K562 (cell line): ENCODE measurements at regions not wholly inside any gene's neighbourhood (a gene's known extent, or its start where the extent isn't known, plus 50 kb on each side); places are given as distances from the start of the nearest gene placed in this dataset.

Experiments used
- ATAC-seq: fragments of 200-7000 bp; cut with Tn5 transposase; 3 replicates; pipeline ENCODE4 v1.9.1; 2020; ENCODE audit warnings: moderate library complexity
- BruUV-seq: library from RNA; stranded (reverse); fragments of 400-500 nt; replicated peaks from 2 replicates; lab custom pipeline; 2021; lab: Mats Ljungman, UMichigan
- CTCF ChIA-PET: fragments of 300-600 bp; formaldehyde crosslinking; extraction: SDS; loops from one replicate; lab custom pipeline; 2021; ENCODE audit warnings: low intra/inter-chr PET ratio; lab: Yijun Ruan, JAX
- POLR2A ChIA-PET: fragments of 300-600, 350-650 bp; sonication (Branson Sonifier 250); formaldehyde crosslinking; extraction: SDS; loops from one replicate; lab custom pipeline; 2021; ENCODE audit warnings: antibody characterized with exemption, inconsistent platforms; lab: Yijun Ruan, JAX
- DNase-seq, 4 experiments: peaks; one replicate each; pipeline versions ENCODE4 v3.0.0 to v3.0.0-alpha.2; 2011 to 2018; ENCODE audit warnings: low spot score in 3 of 4, mixed read lengths in 3 of 4; ENCODE audit errors: extremely low read depth in 1 of 4
- FAIRE-seq: peaks from 2 replicates; lab custom pipeline; 2011; peaks lifted over from hg19 to GRCh38; lab: Jason Lieb, UNC
- H2AFZ ChIP-seq: 2 replicates; pipeline ENCODE4 v1.6.0; 2011; ENCODE audit warnings: low read depth, low read length, control low read depth, inconsistent platforms
- H3K27ac ChIP-seq: fragments of 200-600 bp; 3 replicates; pipeline ENCODE4 v1.8.0; 2011; ENCODE audit warnings: low read depth, mild to moderate bottlenecking, control low read depth, inconsistent platforms, low read length, moderate library complexity, mixed read lengths; ENCODE audit errors: extremely low read depth
- H3K27me3 ChIP-seq, 2 experiments: fragments of 300-600 bp in 1 of 2; 2 replicates in 1 of 2; 3 replicates in 1 of 2; pipeline versions ENCODE4 v1.6.0 to v1.8.0; 2011; ENCODE audit warnings: inconsistent platforms in 2 of 2, low read length in 2 of 2, mild to moderate bottlenecking in 1 of 2, mixed read lengths in 1 of 2, moderate library complexity in 1 of 2; ENCODE audit not compliant: control insufficient read depth in 2 of 2, insufficient read depth in 2 of 2
- H3K36me3 ChIP-seq: fragments of 300-600 bp; 3 replicates; pipeline ENCODE4 v1.8.0; 2011; ENCODE audit warnings: mild to moderate bottlenecking, low read length, inconsistent platforms; ENCODE audit not compliant: control insufficient read depth, insufficient read depth
- H3K4me1 ChIP-seq, 2 experiments: fragments of 200-600 bp in 1 of 2; replicated peaks in 1 of 2; 2 replicates in 1 of 2; 3 replicates in 1 of 2; pipeline versions ENCODE4 v1.5.1 to v1.8.0; 2011; ENCODE audit warnings: inconsistent platforms in 2 of 2, low read length in 2 of 2, mild to moderate bottlenecking in 1 of 2, mixed read lengths in 1 of 2, moderate library complexity in 1 of 2; ENCODE audit not compliant: control insufficient read depth in 2 of 2, insufficient read depth in 2 of 2
- H3K4me2 ChIP-seq: 2 replicates; pipeline ENCODE4 v1.6.1; 2011; ENCODE audit warnings: low read length, control low read depth, inconsistent platforms, mixed read lengths; ENCODE audit not compliant: insufficient read depth
- H3K4me3 ChIP-seq: fragments of 200-600 bp; sonication (generic), shearing (Covaris generic); 2 replicates; pipeline ENCODE4 v1.5.1; 2016; ENCODE audit warnings: control low read depth, inconsistent platforms
- H3K79me2 ChIP-seq: fragments of 200-600 bp; 3 replicates; pipeline ENCODE4 v1.8.0; 2011; ENCODE audit warnings: low read length, inconsistent platforms; ENCODE audit not compliant: control insufficient read depth, insufficient read depth
- H3K9ac ChIP-seq, 2 experiments: 2 replicates each; pipeline versions ENCODE4 v1.6.0 to v1.6.1; 2011; ENCODE audit warnings: low read depth in 2 of 2, low read length in 2 of 2, control low read depth in 1 of 2, inconsistent platforms in 1 of 2, mild to moderate bottlenecking in 1 of 2, mixed read lengths in 1 of 2; ENCODE audit not compliant: insufficient read depth in 1 of 2
- H3K9me1 ChIP-seq: one replicate; pipeline ENCODE4 v1.6.0; 2011; ENCODE audit warnings: inconsistent platforms, mild to moderate bottlenecking, low read length, moderate library complexity; ENCODE audit not compliant: control insufficient read depth, insufficient read depth
- H3K9me3 ChIP-seq: replicated peaks from 2 replicates; pipeline ENCODE4 v1.5.1; 2011; ENCODE audit warnings: low read depth, low read length, inconsistent platforms; ENCODE audit not compliant: control insufficient read depth, insufficient read depth
- H4K20me1 ChIP-seq: replicated peaks from 2 replicates; pipeline ENCODE4 v1.6.1; 2011; ENCODE audit warnings: low read length, inconsistent platforms, mixed read lengths; ENCODE audit not compliant: control insufficient read depth, insufficient read depth
- FOXP1 ChIP-seq: sonication (generic); formaldehyde crosslinking; IDR thresholded peaks from 2 replicates; pipeline ENCODE4 v1.8.0; 2022; ENCODE audit warnings: mild to moderate bottlenecking, missing genetic modification reagents
- GTF2A2 ChIP-seq: IDR thresholded peaks from 2 replicates; pipeline ENCODE4 v1.6.1; 2016; ENCODE audit warnings: mild to moderate bottlenecking, missing genetic modification characterization, missing compliant biosample characterization
- GTF2E2 ChIP-seq: fragments of 200-800 bp; sonication (Bioruptor generic); IDR thresholded peaks from 2 replicates; pipeline ENCODE4 v1.6.1; 2016; ENCODE audit warnings: missing genetic modification characterization, missing compliant biosample characterization
- NFATC3 ChIP-seq: fragments of 450-650 bp; IDR thresholded peaks from 2 replicates; pipeline ENCODE4 v1.6.1; 2017; ENCODE audit warnings: mild to moderate bottlenecking
- NR2C1 ChIP-seq, 2 experiments: fragments of 450-650 bp; IDR thresholded peaks; 2 replicates each; pipeline ENCODE4 v1.6.1; 2017; ENCODE audit warnings: mild to moderate bottlenecking in 2 of 2, antibody characterized with exemption in 1 of 2, inconsistent platforms in 1 of 2, missing compliant biosample characterization in 1 of 2, missing genetic modification characterization in 1 of 2
- NRF1 ChIP-seq, 2 experiments: fragments of 450-650 bp; IDR thresholded peaks in 1 of 2; conservative IDR thresholded peaks in 1 of 2; 2 replicates each; pipeline ENCODE4 v1.6.1; 2014; ENCODE audit warnings: mild to moderate bottlenecking in 2 of 2
- PURB ChIP-seq: sonication (generic); formaldehyde crosslinking; IDR thresholded peaks from 2 replicates; pipeline ENCODE4 v1.9.0; 2021; ENCODE audit warnings: low read depth, mild to moderate bottlenecking, missing genetic modification reagents
- RBM17 ChIP-seq: fragments of 200-400 bp; formaldehyde crosslinking; IDR thresholded peaks from 2 replicates; pipeline ENCODE4 v1.6.1; 2017; ENCODE audit warnings: low read depth, mild to moderate bottlenecking, low read length, borderline replicate concordance
- SETDB1 ChIP-seq: IDR thresholded peaks from one replicate; pipeline ENCODE4 v1.6.1; 2012; ENCODE audit warnings: low read length, control low read depth, inconsistent platforms
- ZFX ChIP-seq: sonication (generic); formaldehyde crosslinking; IDR thresholded peaks from 2 replicates; pipeline ENCODE4 v1.8.0; 2022; ENCODE audit warnings: mild to moderate bottlenecking, missing genetic modification reagents, moderate library complexity
- ZNF41 ChIP-seq: fragments of 250-450 bp; sonication (Bioruptor Pico); conservative IDR thresholded peaks from 2 replicates; pipeline ENCODE4 v1.4.0; 2020; ENCODE audit warnings: mild to moderate bottlenecking
- ZNF507 ChIP-seq: conservative IDR thresholded peaks from 2 replicates; pipeline ENCODE4 v1.6.1; 2017; ENCODE audit warnings: missing genetic modification characterization, missing compliant biosample characterization
- ZNF696 ChIP-seq: fragments of 250-450 bp; sonication (Bioruptor Pico); conservative IDR thresholded peaks from 2 replicates; pipeline ENCODE4 v1.4.0; 2020; ENCODE audit warnings: mild to moderate bottlenecking, moderate library complexity
- ZNF830 ChIP-seq: fragments of 250-450 bp; sonication (Bioruptor Pico); IDR thresholded peaks from 2 replicates; pipeline ENCODE4 v1.5.0; 2021; ENCODE audit warnings: mild to moderate bottlenecking
- WGBS: fragments of 100-300 bp; shearing (Covaris generic); methylation state at CpG from one replicate; pipeline ENCODE4 v1.1.6; 2016; ENCODE audit warnings: low coverage, mixed read lengths; ENCODE audit not compliant: insufficient coverage; ENCODE audit errors: missing lambda C conversion rate; 5-methylcytosine and 5-hydroxymethylcytosine counted together
- in situ Hi-C: fragments of 300-500 bp; cut with MboI; formaldehyde crosslinking; loops from 4 replicates; pipeline ENCODE4 v1.15.0; 2018; ENCODE audit warnings: inconsistent platforms, mixed read lengths
- intact Hi-C: fragments of 100-400 bp; cut with micrococcal nuclease; formaldehyde crosslinking; loops from 2 replicates; pipeline ENCODE4 v1.14.2; 2022
- TF ChIP-seq, protein P1 (sequence below): fragments of 450-650 bp; IDR thresholded peaks from 2 replicates; pipeline ENCODE4 v1.7.1; 2018; ENCODE audit warnings: mild to moderate bottlenecking, low read depth; ENCODE audit not compliant: partially characterized antibody
- TF ChIP-seq, protein P2 (sequence below): fragments of 150-350 bp; IDR thresholded peaks from 2 replicates; pipeline ENCODE4 v1.6.1; 2014; ENCODE audit warnings: low read depth, mild to moderate bottlenecking, low read length, borderline replicate concordance

DNA sequence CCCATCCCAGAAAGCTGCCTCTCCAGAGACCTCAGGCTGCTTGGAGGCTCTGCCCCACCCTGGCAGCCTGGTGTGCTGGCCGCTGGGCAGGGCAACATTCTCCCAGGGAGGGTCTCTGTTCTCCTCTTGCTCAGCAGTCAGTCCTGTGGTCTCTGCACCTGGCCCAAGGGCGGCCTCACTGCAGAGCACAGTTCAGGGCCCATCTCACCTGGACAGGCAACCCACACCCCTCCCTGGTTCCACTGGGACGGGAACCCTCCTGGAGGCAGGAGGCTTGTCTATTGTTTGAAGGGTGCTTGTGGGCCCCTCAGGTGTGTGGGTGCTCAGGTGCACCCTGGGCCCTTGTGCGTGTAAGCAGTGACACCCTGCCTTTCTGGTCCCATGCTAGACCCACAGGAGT lies 67.2 kb upstream of the OTOS start:
- Histone ChIP-seq H4K20me1 (no peaks in the 10 kb centered on the region), H3K9me3 (no peaks in the 10 kb centered on the region), H3K9me1 (no peaks in the 10 kb centered on the region), H3K36me3 (no peaks in the 10 kb centered on the region), H3K4me1 (no peaks in the 10 kb centered on the region), H3K9ac (no peak overlapping the region), H3K27me3 (peaks cover 0 to 55% of the 10 kb centered on the region in 2 experiments; a peak in 2 of 5 replicates), H3K79me2 (no peaks in the 10 kb centered on the region), H3K4me3 (no peak overlapping the region), H2AFZ (no peak overlapping the region), H3K4me2 (no peak overlapping the region), H3K27ac (no peak overlapping the region)
- in situ Hi-C loops (no loop called here), intact Hi-C loops (no loop called here)
- no TSS peak for BruUV-seq
- 0% methylated on average over 1 of the region's 4 CpGs for WGBS
- TF ChIP-seq, protein P1, sequence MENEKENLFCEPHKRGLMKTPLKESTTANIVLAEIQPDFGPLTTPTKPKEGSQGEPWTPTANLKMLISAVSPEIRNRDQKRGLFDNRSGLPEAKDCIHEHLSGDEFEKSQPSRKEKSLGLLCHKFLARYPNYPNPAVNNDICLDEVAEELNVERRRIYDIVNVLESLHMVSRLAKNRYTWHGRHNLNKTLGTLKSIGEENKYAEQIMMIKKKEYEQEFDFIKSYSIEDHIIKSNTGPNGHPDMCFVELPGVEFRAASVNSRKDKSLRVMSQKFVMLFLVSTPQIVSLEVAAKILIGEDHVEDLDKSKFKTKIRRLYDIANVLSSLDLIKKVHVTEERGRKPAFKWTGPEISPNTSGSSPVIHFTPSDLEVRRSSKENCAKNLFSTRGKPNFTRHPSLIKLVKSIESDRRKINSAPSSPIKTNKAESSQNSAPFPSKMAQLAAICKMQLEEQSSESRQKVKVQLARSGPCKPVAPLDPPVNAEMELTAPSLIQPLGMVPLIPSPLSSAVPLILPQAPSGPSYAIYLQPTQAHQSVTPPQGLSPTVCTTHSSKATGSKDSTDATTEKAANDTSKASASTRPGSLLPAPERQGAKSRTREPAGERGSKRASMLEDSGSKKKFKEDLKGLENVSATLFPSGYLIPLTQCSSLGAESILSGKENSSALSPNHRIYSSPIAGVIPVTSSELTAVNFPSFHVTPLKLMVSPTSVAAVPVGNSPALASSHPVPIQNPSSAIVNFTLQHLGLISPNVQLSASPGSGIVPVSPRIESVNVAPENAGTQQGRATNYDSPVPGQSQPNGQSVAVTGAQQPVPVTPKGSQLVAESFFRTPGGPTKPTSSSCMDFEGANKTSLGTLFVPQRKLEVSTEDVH, result no peak
- TF ChIP-seq ZFX (CRISPR knock-in tag) (no peak), NRF1 (conservative IDR thresholded peaks at IDR 0.05 in 1 of 2, IDR thresholded peaks at IDR 0.05 in 1 of 2) (no peak), SETDB1 (no peak), NR2C1 (IDR thresholded peaks at IDR 0.05) (no peak), NR2C1 (tag; IDR thresholded peaks at IDR 0.05) (no peak), PURB (no peak), FOXP1 (no peak), ZNF696 (CRISPR knock-in tag) (no peak), RBM17 (no peak), ZNF507 (tag) (no peak), ZNF41 (CRISPR knock-in tag) (no peak), GTF2A2 (tag) (no peak), ZNF830 (no peak), NFATC3 (no peak), GTF2E2 (tag) (no peak)
- TF ChIP-seq, protein P2, sequence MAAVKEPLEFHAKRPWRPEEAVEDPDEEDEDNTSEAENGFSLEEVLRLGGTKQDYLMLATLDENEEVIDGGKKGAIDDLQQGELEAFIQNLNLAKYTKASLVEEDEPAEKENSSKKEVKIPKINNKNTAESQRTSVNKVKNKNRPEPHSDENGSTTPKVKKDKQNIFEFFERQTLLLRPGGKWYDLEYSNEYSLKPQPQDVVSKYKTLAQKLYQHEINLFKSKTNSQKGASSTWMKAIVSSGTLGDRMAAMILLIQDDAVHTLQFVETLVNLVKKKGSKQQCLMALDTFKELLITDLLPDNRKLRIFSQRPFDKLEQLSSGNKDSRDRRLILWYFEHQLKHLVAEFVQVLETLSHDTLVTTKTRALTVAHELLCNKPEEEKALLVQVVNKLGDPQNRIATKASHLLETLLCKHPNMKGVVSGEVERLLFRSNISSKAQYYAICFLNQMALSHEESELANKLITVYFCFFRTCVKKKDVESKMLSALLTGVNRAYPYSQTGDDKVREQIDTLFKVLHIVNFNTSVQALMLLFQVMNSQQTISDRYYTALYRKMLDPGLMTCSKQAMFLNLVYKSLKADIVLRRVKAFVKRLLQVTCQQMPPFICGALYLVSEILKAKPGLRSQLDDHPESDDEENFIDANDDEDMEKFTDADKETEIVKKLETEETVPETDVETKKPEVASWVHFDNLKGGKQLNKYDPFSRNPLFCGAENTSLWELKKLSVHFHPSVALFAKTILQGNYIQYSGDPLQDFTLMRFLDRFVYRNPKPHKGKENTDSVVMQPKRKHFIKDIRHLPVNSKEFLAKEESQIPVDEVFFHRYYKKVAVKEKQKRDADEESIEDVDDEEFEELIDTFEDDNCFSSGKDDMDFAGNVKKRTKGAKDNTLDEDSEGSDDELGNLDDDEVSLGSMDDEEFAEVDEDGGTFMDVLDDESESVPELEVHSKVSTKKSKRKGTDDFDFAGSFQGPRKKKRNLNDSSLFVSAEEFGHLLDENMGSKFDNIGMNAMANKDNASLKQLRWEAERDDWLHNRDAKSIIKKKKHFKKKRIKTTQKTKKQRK, result no peak
- no peak for ATAC-seq
- CTCF ChIA-PET, result no interaction called here
- FAIRE-seq, result no peak
- POLR2A ChIA-PET, result no interaction called here
- no peak for DNase-seq
